ENCODE measurements at regions not wholly inside any gene's neighbourhood (a gene's known extent, or its start where the extent isn't known, plus 50 kb on each side); places are given as distances from the start of the nearest gene placed in this dataset.
A peak's percentile ranks its signal among the peaks of the same experiment; 100 is the strongest.

DNA sequence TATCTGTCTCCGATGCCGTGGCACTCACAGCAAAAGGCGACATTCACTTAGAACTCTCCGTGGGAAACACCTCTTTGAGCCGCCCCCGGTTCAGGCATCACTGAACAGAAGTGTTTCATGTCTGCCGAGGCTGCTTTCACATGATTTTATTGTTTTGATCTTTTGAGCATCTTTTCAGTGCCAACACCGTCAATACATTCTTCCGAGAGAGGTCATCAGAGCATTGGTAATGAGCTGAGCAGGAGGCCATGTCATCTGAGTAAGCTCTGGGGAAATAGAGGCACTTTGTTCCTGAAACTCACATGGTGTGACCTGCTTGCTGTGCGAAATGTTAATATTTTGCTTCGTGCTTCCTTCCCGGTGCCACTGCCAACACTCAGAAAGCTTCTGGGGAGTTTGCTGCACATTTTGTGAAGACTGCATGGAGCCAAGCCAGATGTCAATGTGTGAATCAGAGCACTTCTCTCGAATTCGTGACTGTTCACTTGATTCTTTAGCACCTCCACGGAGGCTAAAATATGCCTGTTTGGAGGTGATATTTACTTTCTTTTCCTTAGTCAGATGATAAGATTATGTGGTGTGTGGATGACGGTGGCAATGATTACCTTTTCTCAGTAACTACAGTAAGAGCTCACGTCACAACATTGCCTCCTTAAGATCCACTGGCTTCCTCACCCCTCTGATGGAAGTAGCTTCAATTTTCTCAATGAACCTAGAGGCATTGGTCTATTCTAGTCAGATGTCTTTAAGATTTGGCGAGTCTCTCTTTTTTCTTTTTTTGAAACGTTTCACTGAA, 222.3 kb upstream of the HS3ST1 start:
- in situ Hi-C loops (cut with MboI; ENCODE audit: low sequenced_read_pairs) (no loop called here), dilution Hi-C loops (cut with HindIII; ENCODE audit: low sequenced_read_pairs, unreplicated experiment) (no loop called here), intact Hi-C loops (cut with micrococcal nuclease) (no loop called here)
- H3K36me3 ChIP-seq (ENCODE audit: control insufficient read depth, insufficient read depth, low read length): no peaks in the 10 kb centered on the region
- no peak overlapping the region for H3K27ac ChIP-seq (ENCODE audit: insufficient read depth, low read length)
- H3K4me3 ChIP-seq (ENCODE audit: insufficient read depth, low read depth, low read length): no peak overlapping the region
- peak; percentile 71 for DNase-seq
- H3K9me1 ChIP-seq (ENCODE audit: insufficient read depth, low read length): no peaks in the 10 kb centered on the region
- peak overlapping the region; percentile 7; the same call in 1 of the 2 replicates for H4K5ac ChIP-seq (ENCODE audit: low read depth, low read length)
- H4K8ac ChIP-seq (ENCODE audit: low read depth in 2 of 2, low read length in 2 of 2): peak overlapping the region; percentile 23 to 32; a peak in 2 of 4 replicates
- peak overlapping the region; percentile 13; the same call in 1 of the 2 replicates for H3K18ac ChIP-seq (ENCODE audit: low read depth, low read length)
- no peaks in the 10 kb centered on the region; the same call in 1 of the 2 replicates for H3K27me3 ChIP-seq (ENCODE audit: control insufficient read depth, insufficient read depth, low read length)
- peaks cover 3% of the 10 kb centered on the region for H3K4me1 ChIP-seq (ENCODE audit: control insufficient read depth, insufficient read depth, low read length)
- H3K4ac ChIP-seq (ENCODE audit: low read depth, low read length): peak overlapping the region; percentile 29; the same call in 1 of the 2 replicates
- 11% methylated on average over 4 of the region's 19 CpGs; no CpG with 5 or more reads in 1 of the 2 experiments for WGBS, 2 experiments (ENCODE audit: extremely low coverage in 2 of 2, insufficient read length in 1 of 2)
- H2BK20ac ChIP-seq (ENCODE audit: low read depth, low read length): peak overlapping the region; percentile 36; the same call in 1 of the 2 replicates
- no peaks in the 10 kb centered on the region for H3K79me1 ChIP-seq (ENCODE audit: low read depth in 1 of 2, low read length in 2 of 2)
- peak overlapping the region; percentile 39; the same call in 1 of the 2 replicates for H3K23ac ChIP-seq (ENCODE audit: low read depth, low read length)
- H3K14ac ChIP-seq (replicated peaks; ENCODE audit: low read depth, low read length): peak overlapping the region; percentile 34; the same call in 1 of the 2 replicates
- peak; percentile 75 for ATAC-seq (ENCODE audit: low read depth)
- no peak overlapping the region for H4K91ac ChIP-seq (ENCODE audit: insufficient read depth, low read depth, low read length)
- peak overlapping the region; percentile 85 for H2AFZ ChIP-seq (replicated peaks; ENCODE audit: low read length, poor library complexity)
- CTCF ChIA-PET: interaction anchor here (0.7 to 1.4 kb wide), 2 partner anchors 19 to 47 kb away, joined by 3 to 5 read pairs; no protein-coding TSS in a partner anchor
- no peak overlapping the region for H2AK5ac ChIP-seq (ENCODE audit: low read depth, low read length)
- H2AK9ac ChIP-seq (replicated peaks; ENCODE audit: low read depth, low read length, poor library complexity): no peak overlapping the region
- 0 out of 3 replicates have a peak overlapping the region, but pooled peaks have one; percentile 7 for H2BK15ac ChIP-seq (ENCODE audit: low read depth, low read length)
- H2BK5ac ChIP-seq (ENCODE audit: low read depth, low read length, poor library complexity, severe bottlenecking): no peak overlapping the region
- no peaks in the 10 kb centered on the region for H3K9me3 ChIP-seq (ENCODE audit: control insufficient read depth, insufficient read depth, low read length)
- POLR2A ChIA-PET (ENCODE audit: unreplicated experiment): no interaction called here
- peak overlapping the region; percentile 66 for H3K4me2 ChIP-seq (ENCODE audit: low read depth, low read length)
- TF ChIP-seq NFE2L2 (IDR thresholded peaks at IDR 0.05; ENCODE audit: low read depth, low read length) (no peak), RFX5 (IDR thresholded peaks at IDR 0.05; ENCODE audit: low read depth, low read length) (no peak), POLR2A (IDR thresholded peaks at IDR 0.05; ENCODE audit: low read depth, low read length) (no peak), CTCF (conservative IDR thresholded peaks at IDR 0.05; ENCODE audit: low read depth, low read length) (no peak), RCOR1 (IDR thresholded peaks at IDR 0.05; ENCODE audit: insufficient replicate concordance, low read length) (no peak), FOS (IDR thresholded peaks at IDR 0.05; ENCODE audit: low read depth, low read length) (no peak), MAZ (IDR thresholded peaks at IDR 0.05; ENCODE audit: borderline replicate concordance, low read depth, low read length) (no peak), USF2 (IDR thresholded peaks at IDR 0.05; ENCODE audit: low read depth, low read length) (no peak)
- no TSS peak for BruUV-seq (replicated peaks)
- H3K9ac ChIP-seq (ENCODE audit: low read depth, low read length): no peak overlapping the region
- no peak overlapping the region for H3K56ac ChIP-seq (ENCODE audit: extremely low read depth, insufficient read depth, low read length)
- no peaks in the 10 kb centered on the region for H4K20me1 ChIP-seq (ENCODE audit: insufficient read depth, low read length)
- H2BK120ac ChIP-seq (ENCODE audit: low read depth, low read length): peak overlapping the region; percentile 25
